ENCODE measurements at regions not wholly inside any gene's neighbourhood (a gene's known extent, or its start where the extent isn't known, plus 50 kb on each side); places are given as distances from the start of the nearest gene placed in this dataset.

- ATAC-seq: no peak
- no peak for TF ChIP-seq ZFP3 (CRISPR knock-in tag; IDR thresholded peaks at IDR 0.05)
These were observed 125.4 kb downstream of the ATPSCKMT start for GRCh38 chr5:10124287-10124686.

- TF ChIP-seq ZNF8 (CRISPR knock-in tag; IDR thresholded peaks at IDR 0.05) (no peak), OSR1 (CRISPR knock-in tag; IDR thresholded peaks at IDR 0.05) (no peak), ZNF70 (CRISPR knock-in tag; IDR thresholded peaks at IDR 0.05) (no peak), PPARA (CRISPR knock-in tag; IDR thresholded peaks at IDR 0.05; ENCODE audit: borderline replicate concordance) (no peak), CSRNP3 (CRISPR knock-in tag; IDR thresholded peaks at IDR 0.05) (no peak), BACH2 (CRISPR knock-in tag; IDR thresholded peaks at IDR 0.05; ENCODE audit: borderline replicate concordance) (no peak), ZFP30 (CRISPR knock-in tag; IDR thresholded peaks at IDR 0.05) (no peak), ZNF565 (CRISPR knock-in tag; conservative IDR thresholded peaks at IDR 0.05; ENCODE audit: low read depth) (no peak), ZC3H10 (CRISPR knock-in tag; IDR thresholded peaks at IDR 0.05) (no peak), ARNTL (CRISPR knock-in tag; IDR thresholded peaks at IDR 0.05; ENCODE audit: borderline replicate concordance, low read depth) (no peak), ESRRG (CRISPR knock-in tag; IDR thresholded peaks at IDR 0.05) (no peak), GLIS3 (CRISPR knock-in tag; IDR thresholded peaks at IDR 0.05) (no peak), CREB5 (CRISPR knock-in tag; IDR thresholded peaks at IDR 0.05; ENCODE audit: low read depth) (no peak), SNAI2 (CRISPR knock-in tag; IDR thresholded peaks at IDR 0.05) (no peak)
- no peak for ATAC-seq
These were observed 126.3 kb downstream of the ATPSCKMT start for GRCh38 chr5:10123254-10123989.

GRCh38 chr5:10122076-10122726 is 127.5 kb downstream of the ATPSCKMT start:
- TF ChIP-seq SNAI2 (CRISPR knock-in tag; IDR thresholded peaks at IDR 0.05) (no peak), ZNF565 (CRISPR knock-in tag; conservative IDR thresholded peaks at IDR 0.05; ENCODE audit: low read depth) (no peak), TSHZ2 (CRISPR knock-in tag; IDR thresholded peaks at IDR 0.05) (no peak), ISL1 (CRISPR knock-in tag; IDR thresholded peaks at IDR 0.05) (no peak), OSR1 (CRISPR knock-in tag; IDR thresholded peaks at IDR 0.05) (no peak), CSRNP3 (CRISPR knock-in tag; IDR thresholded peaks at IDR 0.05) (no peak), GLIS3 (CRISPR knock-in tag; IDR thresholded peaks at IDR 0.05) (no peak), ESRRG (CRISPR knock-in tag; IDR thresholded peaks at IDR 0.05) (no peak), TOX (CRISPR knock-in tag; IDR thresholded peaks at IDR 0.05; ENCODE audit: borderline replicate concordance) (no peak), CSDC2 (CRISPR knock-in tag; IDR thresholded peaks at IDR 0.05) (no peak), ZNF8 (CRISPR knock-in tag; IDR thresholded peaks at IDR 0.05) (no peak), PATZ1 (CRISPR knock-in tag; IDR thresholded peaks at IDR 0.05; ENCODE audit: borderline replicate concordance) (no peak), PPARA (CRISPR knock-in tag; IDR thresholded peaks at IDR 0.05; ENCODE audit: borderline replicate concordance) (no peak), ZFP3 (CRISPR knock-in tag; IDR thresholded peaks at IDR 0.05) (no peak), RARB (CRISPR knock-in tag; IDR thresholded peaks at IDR 0.05) (no peak), ZNF70 (CRISPR knock-in tag; IDR thresholded peaks at IDR 0.05) (no peak), ZC3H10 (CRISPR knock-in tag; IDR thresholded peaks at IDR 0.05) (no peak), BACH2 (CRISPR knock-in tag; IDR thresholded peaks at IDR 0.05; ENCODE audit: borderline replicate concordance) (no peak)
- ATAC-seq: no peak

All from SK-N-SH treated with all-trans-retinoic acid at 6 μM for 48 hours (cell line).